HuH-7 (cell line): ENCODE measurements at regions not wholly inside any gene's neighbourhood (a gene's known extent, or its start where the extent isn't known, plus 50 kb on each side); places are given as distances from the start of the nearest gene placed in this dataset.

Source experiments
- DNase-seq: peaks from one replicate; pipeline ENCODE4 v3.0.0; 2011; ENCODE audit warnings: low spot score

DNA sequence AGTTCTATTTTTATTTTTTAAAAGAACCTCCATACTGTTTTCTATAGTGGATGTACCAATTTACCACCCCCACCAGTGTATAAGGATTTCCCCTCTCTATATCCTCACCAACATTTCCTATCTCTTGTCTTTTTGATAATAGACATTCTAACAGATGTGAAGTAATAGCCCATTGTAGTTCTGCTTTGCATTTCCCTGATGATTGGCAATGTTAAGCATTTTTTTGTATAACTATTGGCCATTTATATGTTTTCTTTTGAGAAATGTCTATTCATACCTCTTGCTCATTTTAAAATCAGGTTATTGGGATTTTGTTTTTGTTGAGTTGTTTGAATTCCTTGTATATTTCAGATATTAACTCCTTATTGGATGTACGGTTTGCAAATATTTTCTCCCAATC lies 251.1 kb upstream of the HTR2C start:
- no peak for DNase-seq

DNA sequence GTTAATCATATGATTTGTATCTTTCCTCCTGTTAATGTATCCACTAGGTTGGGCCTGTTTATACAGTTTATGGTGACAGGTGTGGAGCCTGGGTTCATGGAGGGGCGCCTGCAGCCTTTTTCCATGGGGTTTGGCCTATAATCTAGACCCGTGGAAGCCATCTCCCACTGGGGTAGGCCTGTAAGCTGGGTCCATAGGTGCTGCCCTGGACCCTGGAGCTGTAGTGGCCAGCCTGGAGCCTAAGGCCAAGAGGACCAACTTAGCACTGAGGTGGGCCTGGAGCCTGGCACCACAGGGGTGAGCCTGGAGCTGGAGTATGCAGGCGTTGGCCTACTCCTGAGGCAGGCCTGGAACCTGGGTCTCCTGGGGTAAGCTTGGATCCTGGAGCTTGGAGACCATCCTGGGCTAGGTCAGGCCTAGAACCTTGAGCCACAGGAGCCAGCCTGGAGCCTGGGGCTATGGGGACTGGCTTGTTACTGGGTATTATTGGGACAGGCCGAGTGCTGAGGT lies 249.4 kb upstream of the HTR2C start:
- DNase-seq, result no peak

DNA sequence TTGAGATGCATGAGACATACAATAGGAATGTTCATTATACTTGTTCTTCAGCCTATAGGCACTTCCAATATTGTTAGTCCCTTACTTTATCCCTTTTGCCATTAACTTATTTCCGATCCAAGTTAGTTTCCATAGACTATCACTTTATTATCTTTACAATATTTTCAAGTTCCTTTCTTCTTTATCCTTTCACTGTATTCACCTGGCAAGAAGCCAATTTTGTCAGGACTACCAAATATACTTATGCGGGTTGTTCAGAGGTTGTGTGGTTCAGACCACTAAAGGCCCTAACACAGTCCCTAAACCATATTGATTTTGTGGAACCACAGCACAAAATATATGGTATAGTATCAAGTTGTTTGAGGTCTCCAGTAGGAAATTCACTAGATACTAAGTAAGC lies 245.0 kb upstream of the HTR2C start:
- DNase-seq, result no peak

DNA sequence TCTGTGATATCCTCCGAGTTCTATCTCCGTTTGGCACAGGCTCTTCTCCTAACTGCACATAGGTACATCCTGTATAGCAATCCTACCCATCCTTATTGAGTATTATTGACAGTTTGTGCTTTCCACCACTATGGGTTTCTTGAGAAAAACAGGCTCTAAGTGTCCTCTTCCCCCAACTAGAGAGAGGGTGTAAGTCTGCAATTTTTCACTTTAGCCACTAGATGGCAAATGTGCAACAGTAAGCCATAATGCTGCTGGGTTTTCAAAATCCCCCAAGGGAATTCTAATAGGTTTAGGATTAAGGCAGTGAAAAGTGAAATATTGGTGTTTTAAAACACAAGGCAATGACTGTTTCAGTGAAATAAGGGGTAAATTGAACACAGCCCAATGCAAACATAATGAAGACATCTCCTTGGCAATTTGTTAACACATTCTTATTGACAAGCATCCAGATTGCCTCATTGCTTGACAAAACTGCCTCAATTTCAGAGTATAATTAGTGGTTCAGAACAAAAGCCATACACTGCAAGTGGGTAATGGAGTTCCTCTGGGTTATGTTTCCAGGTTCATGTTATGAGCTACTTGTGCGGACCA lies 239.0 kb upstream of the HTR2C start:
- peak; percentile 2 for DNase-seq

DNA sequence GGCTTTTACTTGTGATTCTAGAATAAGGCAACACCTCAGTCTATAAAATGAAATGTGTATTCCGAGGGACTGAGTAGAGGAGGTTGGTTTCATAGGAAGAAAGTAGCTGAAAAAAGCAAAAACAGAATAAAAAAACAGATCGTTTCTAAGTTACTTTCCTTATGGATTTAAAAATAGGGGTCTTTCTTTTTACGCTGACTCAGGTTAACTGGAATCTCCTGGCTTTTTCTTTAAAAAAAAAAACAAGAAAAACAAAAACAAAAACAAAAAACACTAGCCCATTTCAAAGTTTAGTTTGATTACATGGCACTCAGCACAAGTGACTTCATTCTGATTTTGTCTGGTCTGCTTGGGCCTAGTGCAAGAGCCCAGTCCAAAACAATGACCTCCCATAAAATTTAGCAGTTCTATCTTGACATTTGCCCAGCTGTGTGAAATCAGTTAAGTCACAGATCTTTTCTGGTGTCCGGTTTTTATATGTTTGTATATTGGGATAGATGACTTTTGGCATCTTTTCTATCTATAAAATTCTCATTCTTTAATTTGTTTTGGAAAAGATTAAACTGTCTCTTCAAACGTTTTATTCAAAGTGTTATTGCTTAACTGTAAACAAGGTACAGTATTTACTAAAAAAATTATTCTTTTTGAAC lies 222.7 kb upstream of the HTR2C start:
- DNase-seq, result no peak

DNA sequence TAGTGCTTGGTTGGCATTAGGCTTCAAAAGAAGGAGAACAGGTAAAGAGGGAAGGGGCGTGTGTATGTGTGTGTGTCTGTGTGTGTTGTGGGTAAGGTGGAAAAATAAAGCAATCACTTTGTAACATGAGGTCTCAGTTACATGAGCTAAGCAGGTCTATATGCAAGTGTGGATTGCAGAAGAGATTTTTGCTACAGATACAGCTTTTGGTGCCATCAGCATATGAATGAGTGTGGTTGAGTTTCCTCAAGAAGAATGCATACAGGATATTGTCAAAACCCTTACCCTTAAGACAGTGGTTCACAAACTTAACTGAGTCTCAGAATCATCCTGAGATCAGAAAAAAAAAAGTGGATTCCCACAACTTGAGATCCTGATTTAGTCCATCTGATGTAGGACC lies 220.5 kb upstream of the HTR2C start:
- no peak for DNase-seq

DNA sequence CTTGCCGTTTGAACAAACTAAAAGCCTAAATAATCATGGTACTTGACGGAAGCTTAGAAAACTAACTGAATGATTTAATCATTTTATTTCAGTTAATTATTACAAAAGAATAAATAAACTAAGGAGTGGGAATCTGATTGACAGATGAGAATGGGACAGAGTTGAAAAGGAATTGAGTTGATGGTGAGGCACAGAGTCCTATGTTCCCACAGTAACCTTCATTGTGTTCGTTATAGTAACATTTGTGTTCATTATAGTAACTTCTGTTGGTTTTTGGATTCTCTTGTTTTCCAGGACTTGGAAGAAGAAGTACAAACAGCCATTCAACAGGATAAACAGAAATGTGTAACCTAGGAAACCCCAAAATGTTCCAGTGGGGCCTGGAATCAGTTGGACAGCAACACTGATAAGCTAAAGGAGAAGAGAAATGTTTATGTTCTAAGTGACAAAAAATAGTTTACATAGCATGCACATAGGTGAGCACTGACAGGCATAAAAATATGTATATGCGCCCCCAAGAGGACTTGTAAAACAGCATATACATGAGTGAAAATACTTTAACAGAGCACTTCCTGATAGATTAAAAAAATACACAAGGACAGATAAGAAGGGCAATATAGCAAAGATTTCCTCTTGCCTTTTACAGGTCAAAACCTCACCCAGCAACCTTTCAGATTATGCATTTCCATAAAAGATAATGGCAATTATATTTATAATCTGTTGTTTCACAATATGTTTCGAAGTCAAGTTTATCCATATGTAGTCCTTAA lies 218.6 kb upstream of the HTR2C start:
- DNase-seq, result no peak

DNA sequence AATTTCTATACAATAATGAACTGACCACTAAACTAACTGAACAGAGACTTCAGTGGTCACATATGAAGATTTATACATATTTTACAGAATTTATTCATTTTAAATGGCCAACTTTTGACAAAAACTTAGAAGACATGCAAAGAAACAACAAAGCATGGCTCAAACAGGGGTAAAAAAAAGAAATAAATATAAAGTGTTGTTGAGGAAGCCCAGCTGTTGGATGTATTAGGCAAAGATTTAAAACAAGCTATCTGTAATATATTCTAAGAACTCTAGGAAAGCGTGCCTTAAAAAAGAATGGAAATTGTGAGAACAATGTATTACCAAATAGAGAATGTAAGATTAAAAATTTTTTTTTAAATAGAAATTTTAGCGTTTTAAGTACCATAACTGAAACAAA lies 210.9 kb upstream of the HTR2C start:
- no peak for DNase-seq

DNA sequence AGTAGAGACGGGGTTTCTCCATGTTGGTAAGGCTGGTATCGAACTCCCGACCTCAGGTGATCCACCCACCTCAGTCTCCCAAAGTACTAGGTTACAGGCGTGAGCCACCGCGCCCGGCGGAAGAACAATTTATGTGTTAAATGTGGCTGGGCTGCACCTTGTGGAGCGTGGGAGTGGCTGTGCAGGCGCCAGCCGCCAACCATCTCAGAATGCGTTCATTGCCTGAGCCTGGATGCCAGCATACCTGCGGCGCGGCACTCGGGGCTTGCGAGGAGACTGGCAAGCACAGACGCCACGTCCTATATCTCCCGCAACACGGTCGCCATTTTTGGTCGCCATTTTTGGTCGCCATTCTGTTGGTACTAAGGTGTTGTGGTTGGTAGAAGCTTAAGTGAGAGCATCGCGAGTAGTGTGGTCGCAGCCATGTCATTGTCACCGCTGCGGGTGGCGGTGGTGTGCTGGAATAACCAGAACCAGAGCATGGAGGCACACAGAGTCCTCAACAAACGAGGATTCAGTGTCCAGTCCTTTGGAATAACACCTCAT lies 193.6 kb upstream of the HTR2C start:
- DNase-seq, result no peak
